HEK293 (cell line): ENCODE measurements at regions not wholly inside any gene's neighbourhood (a gene's known extent, or its start where the extent isn't known, plus 50 kb on each side); places are given as distances from the start of the nearest gene placed in this dataset.

Experiments
- CTCF ChIA-PET: fragments of 350-600 bp; formaldehyde crosslinking; extraction: SDS; loops from one replicate; lab custom pipeline; 2021; ENCODE audit warnings: antibody characterized with exemption; lab: Yijun Ruan, JAX
- POLR2A ChIA-PET: fragments of 300-600 bp; formaldehyde crosslinking; extraction: SDS; loops from one replicate; lab custom pipeline; 2020; ENCODE audit warnings: antibody characterized with exemption, inconsistent platforms; lab: Yijun Ruan, JAX
- H3K27ac ChIP-seq: fragments of 200-500 bp; sonication (Bioruptor generic); 2 replicates; pipeline ENCODE4 v1.5.1; 2014; ENCODE audit warnings: low read depth, low read length, control low read depth, inconsistent platforms; ENCODE audit errors: extremely low read depth
- H3K36me3 ChIP-seq, 2 experiments: fragments of 200-500 bp in 1 of 2; sonication (Bioruptor generic) in 1 of 2; 1 replicate in 1 of 2; 2 replicates in 1 of 2; pipeline ENCODE4 v1.5.1; 2014 to 2017; ENCODE audit warnings: inconsistent platforms in 2 of 2, low read length in 2 of 2; ENCODE audit not compliant: control insufficient read depth in 2 of 2, insufficient read depth in 1 of 2
- H3K4me1 ChIP-seq: fragments of 200-500 bp; sonication (Bioruptor generic); 2 replicates; pipeline ENCODE4 v1.5.1; 2014; ENCODE audit warnings: mild to moderate bottlenecking, low read length, inconsistent platforms; ENCODE audit not compliant: control insufficient read depth, insufficient read depth
- H3K4me3 ChIP-seq: 2 replicates; pipeline ENCODE4 v1.5.1; 2011; ENCODE audit warnings: low read depth, mild to moderate bottlenecking, control low read depth, low read length, moderate library complexity
- H3K9me3 ChIP-seq: fragments of 200-500 bp; sonication (Bioruptor generic); 2 replicates; pipeline ENCODE4 v1.5.1; 2014; ENCODE audit warnings: low read depth, low read length, inconsistent platforms; ENCODE audit not compliant: control insufficient read depth, insufficient read depth
- PATZ1 ChIP-seq: fragments of 450-650 bp; formaldehyde crosslinking; IDR thresholded peaks from 2 replicates; pipeline ENCODE4 v1.5.1; 2016; ENCODE audit warnings: missing biosample characterization, missing genetic modification characterization
- SCRT1 ChIP-seq: fragments of 450-650 bp; formaldehyde crosslinking; IDR thresholded peaks from 2 replicates; pipeline ENCODE4 v1.5.1; 2016; ENCODE audit warnings: missing biosample characterization, missing genetic modification characterization, borderline replicate concordance
- ZBTB17 ChIP-seq: fragments of 450-650 bp; formaldehyde crosslinking; IDR thresholded peaks from 2 replicates; pipeline ENCODE4 v1.5.1; 2016; ENCODE audit warnings: missing biosample characterization, missing genetic modification characterization
- ZBTB44 ChIP-seq: fragments of 450-650 bp; IDR thresholded peaks from 2 replicates; pipeline ENCODE4 v1.5.1; 2018; ENCODE audit warnings: missing biosample characterization, mild to moderate bottlenecking, missing genetic modification characterization
- ZNF157 ChIP-seq: fragments of 450-650 bp; formaldehyde crosslinking; IDR thresholded peaks from 2 replicates; pipeline ENCODE4 v1.5.1; 2016; ENCODE audit warnings: missing biosample characterization, missing genetic modification characterization
- ZNF174 ChIP-seq: fragments of 450-650 bp; formaldehyde crosslinking; IDR thresholded peaks from 2 replicates; pipeline ENCODE4 v1.5.0; 2017; ENCODE audit warnings: missing biosample characterization, mild to moderate bottlenecking, missing genetic modification characterization
- ZNF354C ChIP-seq: fragments of 450-650 bp; formaldehyde crosslinking; IDR thresholded peaks from 2 replicates; pipeline ENCODE4 v1.5.1; 2016; ENCODE audit warnings: missing biosample characterization, missing genetic modification characterization, low read depth, borderline replicate concordance
- ZNF366 ChIP-seq: fragments of 450-650 bp; formaldehyde crosslinking; conservative IDR thresholded peaks from 2 replicates; pipeline ENCODE4 v1.5.1; 2016; ENCODE audit warnings: missing biosample characterization, missing genetic modification characterization
- ZNF391 ChIP-seq: fragments of 450-650 bp; formaldehyde crosslinking; IDR thresholded peaks from 2 replicates; pipeline ENCODE4 v1.5.1; 2016; ENCODE audit warnings: low read depth, missing biosample characterization, missing genetic modification characterization, borderline replicate concordance
- ZNF510 ChIP-seq: fragments of 450-650 bp; formaldehyde crosslinking; IDR thresholded peaks from 2 replicates; pipeline ENCODE4 v1.5.1; 2018; ENCODE audit warnings: mild to moderate bottlenecking, missing genetic modification characterization, missing biosample characterization; ENCODE audit not compliant: insufficient replicate concordance
- ZNF544 ChIP-seq: fragments of 450-650 bp; formaldehyde crosslinking; IDR thresholded peaks from 2 replicates; pipeline ENCODE4 v1.5.0; 2017; ENCODE audit warnings: missing biosample characterization, missing genetic modification characterization
- ZNF654 ChIP-seq: fragments of 450-650 bp; formaldehyde crosslinking; IDR thresholded peaks from 2 replicates; pipeline ENCODE4 v1.5.1; 2016; ENCODE audit warnings: low read depth, missing biosample characterization, missing genetic modification characterization
- ZNF660 ChIP-seq: fragments of 450-650 bp; IDR thresholded peaks from 2 replicates; pipeline ENCODE4 v1.5.1; 2018; ENCODE audit warnings: missing biosample characterization, mild to moderate bottlenecking, missing genetic modification characterization
- ZNF792 ChIP-seq: fragments of 450-650 bp; formaldehyde crosslinking; IDR thresholded peaks from 2 replicates; pipeline ENCODE4 v1.5.1; 2016; ENCODE audit warnings: missing biosample characterization, missing genetic modification characterization
- ZNF843 ChIP-seq: fragments of 450-650 bp; formaldehyde crosslinking; IDR thresholded peaks from 2 replicates; pipeline ENCODE4 v1.5.1; 2016; ENCODE audit warnings: missing biosample characterization, missing genetic modification characterization

GRCh38 chr6:19757036-19757435 lies 80.1 kb upstream of the ID4 start (continued):
- no peak for TF ChIP-seq ZBTB44 (tag by site-specific recombination)
- TF ChIP-seq ZNF660, result no peak
- no peak for TF ChIP-seq ZNF174 (tag by site-specific recombination)

- TF ChIP-seq ZNF366 (tag by site-specific recombination) (no peak), ZNF843 (tag by site-specific recombination) (no peak), ZNF792 (no peak), ZNF391 (tag by site-specific recombination) (no peak), ZNF510 (tag by site-specific recombination) (no peak), SCRT1 (tag by site-specific recombination) (no peak), ZNF157 (tag by site-specific recombination) (no peak), PATZ1 (tag by site-specific recombination) (no peak), ZNF354C (tag by site-specific recombination) (no peak)
- Histone ChIP-seq H3K9me3 (no peaks in the 10 kb centered on the region), H3K4me1 (no peaks in the 10 kb centered on the region), H3K27ac (no peak overlapping the region), H3K4me3 (no peak overlapping the region), H3K36me3 (no peaks in the 10 kb centered on the region)
- ChIA-PET POLR2A (no interaction called here), CTCF (no interaction called here)
Observed at GRCh38 chr6:19759117-19759880, 77.9 kb upstream of the ID4 start.

- H3K4me3 ChIP-seq, result no peak overlapping the region
- CTCF ChIA-PET, result interaction anchor here (0.8 kb wide), 1 partner anchor 10 kb away, joined by 3 read pairs; no protein-coding TSS in a partner anchor
- H3K4me1 ChIP-seq, result no peaks in the 10 kb centered on the region
- no peak for TF ChIP-seq ZNF654 (tag by site-specific recombination)
- no peak for TF ChIP-seq ZNF544 (tag by site-specific recombination)
- no peak overlapping the region for H3K27ac ChIP-seq
- POLR2A ChIA-PET, result no interaction called here
- no peaks in the 10 kb centered on the region for H3K36me3 ChIP-seq
- no peaks in the 10 kb centered on the region for H3K9me3 ChIP-seq
Observed at GRCh38 chr6:19761121-19761520, 76.0 kb upstream of the ID4 start.

GRCh38 chr6:19771753-19772336 lies 65.3 kb upstream of the ID4 start:
- H3K4me3 ChIP-seq, result no peak overlapping the region
- ChIA-PET POLR2A (no interaction called here), CTCF (interaction anchor here (1.4 kb wide), 1 partner anchor 14 kb away, joined by 4 read pairs; no protein-coding TSS in a partner anchor)
- H3K4me1 ChIP-seq, result no peaks in the 10 kb centered on the region
- no peak overlapping the region for H3K27ac ChIP-seq
- H3K9me3 ChIP-seq, result no peaks in the 10 kb centered on the region
- H3K36me3 ChIP-seq, result no peaks in the 10 kb centered on the region
- TF ChIP-seq ZBTB17 (peak; percentile 53; the same call in 1 of the 2 replicates), ZNF792 (no peak)
